GM12878 (cell line): ENCODE measurements at regions not wholly inside any gene's neighbourhood (a gene's known extent, or its start where the extent isn't known, plus 50 kb on each side); places are given as distances from the start of the nearest gene placed in this dataset.

Experiments
- ATAC-seq: fragments of 200-7000 bp; cut with Tn5 transposase; 3 replicates; pipeline ENCODE4 v1.9.1; 2020; ENCODE audit warnings: mild to moderate bottlenecking, moderate library complexity
- BruUV-seq: library from RNA; stranded (reverse); fragments of 400-500 nt; replicated peaks from 2 replicates; lab custom pipeline; 2021; lab: Mats Ljungman, UMichigan
- CTCF ChIA-PET: fragments of 300-600 bp; sonication (Branson Sonifier 250); formaldehyde crosslinking; extraction: SDS; loops from one replicate; lab custom pipeline; 2021; ENCODE audit warnings: inconsistent platforms; lab: Yijun Ruan, JAX
- POLR2A ChIA-PET: fragments of 350-600 bp; formaldehyde crosslinking; extraction: SDS; loops from one replicate; lab custom pipeline; 2021; ENCODE audit warnings: inconsistent platforms; lab: Charles Lee
- RAD21 ChIA-PET: fragments of 300-600 bp; sonication (Branson Sonifier 250); formaldehyde crosslinking; loops from one replicate; lab custom pipeline; 2023; ENCODE audit warnings: antibody characterized with exemption; ENCODE audit not compliant: unreplicated experiment; lab: Charles Lee
- SMC1A ChIA-PET: fragments of 300-600 bp; sonication (Branson Sonifier 250); formaldehyde crosslinking; loops from one replicate; lab custom pipeline; 2023; ENCODE audit not compliant: unreplicated experiment, uncharacterized antibody; lab: Charles Lee
- DNase-seq: peaks from one replicate; pipeline ENCODE4 v3.0.0-alpha.2; 2011; ENCODE audit warnings: low read depth, low spot score
- FAIRE-seq: peaks from 3 replicates; lab custom pipeline; 2011; peaks lifted over from hg19 to GRCh38; lab: Jason Lieb, UNC
- H2AFZ ChIP-seq: 2 replicates; pipeline ENCODE4 v1.6.0; 2011; ENCODE audit warnings: low read depth, low read length, control low read depth; ENCODE audit not compliant: control insufficient read depth
- H3K27ac ChIP-seq: 2 replicates; pipeline ENCODE4 v1.5.1; 2011; ENCODE audit warnings: control low read depth; ENCODE audit not compliant: control insufficient read depth, insufficient read depth
- H3K27me3 ChIP-seq, 2 experiments: replicated peaks in 1 of 2; 2 replicates each; pipeline versions ENCODE4 v1.6.0 to v1.6.1; 2011; ENCODE audit warnings: low read length in 1 of 2; ENCODE audit not compliant: control insufficient read depth in 2 of 2, insufficient read depth in 2 of 2
- H3K36me3 ChIP-seq, 2 experiments: 2 replicates each; pipeline ENCODE4 v1.5.1; 2011; ENCODE audit warnings: low read length in 1 of 2; ENCODE audit not compliant: control insufficient read depth in 2 of 2, insufficient read depth in 2 of 2
- H3K4me1 ChIP-seq: 2 replicates; pipeline ENCODE4 v1.6.1; 2011; ENCODE audit warnings: mild to moderate bottlenecking, low read length, moderate library complexity, mixed read lengths; ENCODE audit not compliant: control insufficient read depth, insufficient read depth
- H3K4me2 ChIP-seq: 2 replicates; pipeline ENCODE4 v1.6.0; 2011; ENCODE audit warnings: control low read depth; ENCODE audit not compliant: control insufficient read depth, insufficient read depth
- H3K4me3 ChIP-seq: fragments of 200-600 bp; sonication (generic); 2 replicates; pipeline ENCODE4 v1.5.1; 2016
- H3K79me2 ChIP-seq: 2 replicates; pipeline ENCODE4 v1.6.0; 2011; ENCODE audit warnings: low read length; ENCODE audit not compliant: control insufficient read depth, insufficient read depth
- H3K9ac ChIP-seq: 2 replicates; pipeline ENCODE4 v1.8.0; 2011; ENCODE audit warnings: low read length, control low read depth, mixed read lengths; ENCODE audit not compliant: control insufficient read depth, insufficient read depth
- H3K9me3 ChIP-seq: replicated peaks from 3 replicates; pipeline ENCODE4 v1.5.1; 2011; ENCODE audit warnings: mild to moderate bottlenecking, low read length; ENCODE audit not compliant: control insufficient read depth, insufficient read depth
- H4K20me1 ChIP-seq: 2 replicates; pipeline ENCODE4 v1.6.0; 2011; ENCODE audit not compliant: control insufficient read depth, insufficient read depth
- BHLHE40 ChIP-seq, 2 experiments: fragments of 450-650 bp in 1 of 2; IDR thresholded peaks; 2 replicates each; pipeline ENCODE4 v1.6.1; 2011 to 2017; ENCODE audit warnings: low read depth in 2 of 2, borderline replicate concordance in 1 of 2, improper control_type of control experiment in 1 of 2, low read length in 1 of 2, mild to moderate bottlenecking in 1 of 2
- CHD1 ChIP-seq: IDR thresholded peaks from 2 replicates; pipeline ENCODE4 v1.6.1; 2012; ENCODE audit warnings: low read depth, low read length, improper control_type of control experiment
- NFXL1 ChIP-seq: fragments of 450-650 bp; IDR thresholded peaks from 2 replicates; pipeline ENCODE4 v1.6.1; 2017; ENCODE audit warnings: antibody characterized with exemption, mild to moderate bottlenecking, borderline replicate concordance
- RAD51 ChIP-seq: fragments of 450-650 bp; IDR thresholded peaks from 2 replicates; pipeline ENCODE4 v1.6.1; 2016; ENCODE audit warnings: moderate library complexity, mild to moderate bottlenecking, inconsistent platforms
- TCF12 ChIP-seq: IDR thresholded peaks from 2 replicates; pipeline ENCODE4 v1.6.1; 2011; ENCODE audit warnings: low read depth, mild to moderate bottlenecking, low read length
- ZNF384 ChIP-seq: IDR thresholded peaks from 2 replicates; pipeline ENCODE4 v1.6.1; 2012; ENCODE audit warnings: low read depth, mild to moderate bottlenecking, low read length, improper control_type of control experiment, borderline replicate concordance
- WGBS: methylation state at CpG from one replicate; pipeline ENCODE4 v1.1.6; 2016; ENCODE audit warnings: low lambda C conversion rate; ENCODE audit not compliant: insufficient replicate concordance, insufficient coverage; ENCODE audit errors: missing lambda C conversion rate; 5-methylcytosine and 5-hydroxymethylcytosine counted together
- in situ Hi-C: fragments of 300-500 bp; cut with MboI; formaldehyde crosslinking; loops from 9 replicates; pipeline ENCODE4 v1.14.3; 2018; ENCODE audit warnings: mixed read lengths
- intact Hi-C: fragments of 100-400 bp; cut with micrococcal nuclease; formaldehyde crosslinking; loops from one replicate; pipeline ENCODE4 v1.14.2; 2022; ENCODE audit not compliant: unreplicated experiment
- TF ChIP-seq, protein P1 (sequence below): fragments of 450-650 bp; IDR thresholded peaks from 2 replicates; pipeline ENCODE4 v1.6.1; 2018; ENCODE audit warnings: borderline replicate concordance, mild to moderate bottlenecking; ENCODE audit not compliant: partially characterized antibody
- TF ChIP-seq, protein P2 (sequence below): fragments of 450-650 bp; IDR thresholded peaks from 2 replicates; pipeline ENCODE4 v1.6.1; 2017; ENCODE audit warnings: mild to moderate bottlenecking, low read depth, inconsistent platforms; ENCODE audit not compliant: poor library complexity, severe bottlenecking
- TF ChIP-seq, protein P3 (sequence below): fragments of 450-650 bp; IDR thresholded peaks from 2 replicates; pipeline ENCODE4 v1.6.1; 2017; ENCODE audit warnings: antibody characterized with exemption, mild to moderate bottlenecking, moderate library complexity

DNA sequence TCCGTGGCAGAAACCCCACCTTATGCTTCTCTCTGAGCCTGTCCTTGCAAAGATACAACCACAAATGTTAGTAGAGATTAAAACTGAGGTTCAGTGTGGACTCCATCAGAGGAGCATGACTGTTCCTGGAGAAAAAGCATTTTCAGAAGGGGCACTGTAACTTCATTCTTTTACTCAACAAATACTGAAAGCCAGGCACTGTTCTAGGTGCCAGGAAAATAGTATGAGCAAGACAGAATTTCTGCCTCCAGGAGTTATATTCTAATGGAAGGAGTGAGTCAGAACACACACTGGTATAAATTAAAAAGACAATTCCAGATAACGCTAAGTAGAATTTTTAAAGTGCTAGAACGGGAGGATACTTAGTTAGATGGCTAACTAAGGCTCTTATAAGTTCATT is 251.4 kb upstream of the GAS1 start:
- Histone ChIP-seq H3K36me3 (no peaks in the 10 kb centered on the region), H3K27me3 (0 out of 4 replicates have a peak, but pooled peaks cover 0 to 3% of the 10 kb centered on the region in 2 experiments), H3K9me3 (no peaks in the 10 kb centered on the region), H2AFZ (no peak overlapping the region), H3K4me3 (no peak overlapping the region), H3K4me1 (no peaks in the 10 kb centered on the region), H3K9ac (no peak overlapping the region), H3K79me2 (no peaks in the 10 kb centered on the region), H4K20me1 (no peaks in the 10 kb centered on the region), H3K4me2 (no peak overlapping the region)
- WGBS: 0% methylated on average over 3 of the region's 3 CpGs
- intact Hi-C loops: no loop called here
- ChIA-PET SMC1A (no interaction called here), CTCF (no interaction called here), RAD21 (no interaction called here)
- BruUV-seq: no TSS peak
- ATAC-seq (no peak), FAIRE-seq (no peak), DNase-seq (no peak)
- in situ Hi-C loops: no loop called here
- TF ChIP-seq NFXL1: no peak
- TF ChIP-seq RAD51: no peak
- TF ChIP-seq, protein P1, sequence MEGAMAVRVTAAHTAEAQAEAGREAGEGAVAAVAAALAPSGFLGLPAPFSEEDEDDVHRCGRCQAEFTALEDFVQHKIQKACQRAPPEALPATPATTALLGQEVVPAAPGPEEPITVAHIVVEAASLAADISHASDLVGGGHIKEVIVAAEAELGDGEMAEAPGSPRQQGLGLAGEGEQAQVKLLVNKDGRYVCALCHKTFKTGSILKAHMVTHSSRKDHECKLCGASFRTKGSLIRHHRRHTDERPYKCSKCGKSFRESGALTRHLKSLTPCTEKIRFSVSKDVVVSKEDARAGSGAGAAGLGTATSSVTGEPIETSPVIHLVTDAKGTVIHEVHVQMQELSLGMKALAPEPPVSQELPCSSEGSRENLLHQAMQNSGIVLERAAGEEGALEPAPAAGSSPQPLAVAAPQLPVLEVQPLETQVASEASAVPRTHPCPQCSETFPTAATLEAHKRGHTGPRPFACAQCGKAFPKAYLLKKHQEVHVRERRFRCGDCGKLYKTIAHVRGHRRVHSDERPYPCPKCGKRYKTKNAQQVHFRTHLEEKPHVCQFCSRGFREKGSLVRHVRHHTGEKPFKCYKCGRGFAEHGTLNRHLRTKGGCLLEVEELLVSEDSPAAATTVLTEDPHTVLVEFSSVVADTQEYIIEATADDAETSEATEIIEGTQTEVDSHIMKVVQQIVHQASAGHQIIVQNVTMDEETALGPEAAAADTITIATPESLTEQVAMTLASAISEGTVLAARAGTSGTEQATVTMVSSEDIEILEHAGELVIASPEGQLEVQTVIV: no peak
- no peak for TF ChIP-seq BHLHE40 (IDR thresholded peaks at IDR 0.05; ENCODE audit: borderline replicate concordance in 1 of 2, low read depth in 2 of 2, low read length in 1 of 2)
- TF ChIP-seq, all 136 proteins: peak for 0
- POLR2A ChIA-PET: no interaction called here
- no peak overlapping the region for H3K27ac ChIP-seq

DNA sequence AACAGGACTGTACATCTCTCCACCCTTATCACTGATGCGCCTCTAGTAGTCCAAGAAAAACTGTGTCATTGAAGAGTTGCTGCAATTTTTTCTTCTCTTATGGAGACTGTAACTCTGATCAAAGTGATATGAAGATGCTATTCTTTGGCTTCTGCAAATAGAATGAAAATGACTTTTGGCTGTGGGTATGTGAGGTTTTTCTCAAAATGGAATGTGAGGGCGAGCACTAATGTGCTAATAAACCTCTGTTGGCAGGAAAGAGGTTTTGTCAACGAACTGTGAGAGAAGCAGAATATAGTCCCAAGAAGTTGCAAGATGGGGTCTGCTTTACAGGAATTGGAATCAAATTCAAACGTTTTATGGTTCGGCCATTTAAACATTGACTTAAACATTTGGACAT is 252.0 kb upstream of the GAS1 start:
- ATAC-seq: no peak
- BruUV-seq: no TSS peak
- no peak for FAIRE-seq
- no peak overlapping the region for H3K9ac ChIP-seq
- H3K4me2 ChIP-seq: no peak overlapping the region
- SMC1A ChIA-PET: no interaction called here
- CTCF ChIA-PET: no interaction called here
- H3K9me3 ChIP-seq: no peaks in the 10 kb centered on the region
- 14% methylated on average over 5 of the region's 5 CpGs for WGBS
- no peaks in the 10 kb centered on the region for H4K20me1 ChIP-seq
- in situ Hi-C loops (no loop called here), intact Hi-C loops (no loop called here)
- RAD21 ChIA-PET: no interaction called here
- H2AFZ ChIP-seq: no peak overlapping the region
- POLR2A ChIA-PET: no interaction called here
- no peaks in the 10 kb centered on the region for H3K79me2 ChIP-seq
- H3K4me3 ChIP-seq: no peak overlapping the region
- 0 out of 4 replicates have a peak, but pooled peaks cover 0 to 3% of the 10 kb centered on the region in 2 experiments for H3K27me3 ChIP-seq
- DNase-seq: no peak
- H3K4me1 ChIP-seq: no peaks in the 10 kb centered on the region
- H3K36me3 ChIP-seq: no peaks in the 10 kb centered on the region
- H3K27ac ChIP-seq: no peak overlapping the region
- TF ChIP-seq, protein P2, sequence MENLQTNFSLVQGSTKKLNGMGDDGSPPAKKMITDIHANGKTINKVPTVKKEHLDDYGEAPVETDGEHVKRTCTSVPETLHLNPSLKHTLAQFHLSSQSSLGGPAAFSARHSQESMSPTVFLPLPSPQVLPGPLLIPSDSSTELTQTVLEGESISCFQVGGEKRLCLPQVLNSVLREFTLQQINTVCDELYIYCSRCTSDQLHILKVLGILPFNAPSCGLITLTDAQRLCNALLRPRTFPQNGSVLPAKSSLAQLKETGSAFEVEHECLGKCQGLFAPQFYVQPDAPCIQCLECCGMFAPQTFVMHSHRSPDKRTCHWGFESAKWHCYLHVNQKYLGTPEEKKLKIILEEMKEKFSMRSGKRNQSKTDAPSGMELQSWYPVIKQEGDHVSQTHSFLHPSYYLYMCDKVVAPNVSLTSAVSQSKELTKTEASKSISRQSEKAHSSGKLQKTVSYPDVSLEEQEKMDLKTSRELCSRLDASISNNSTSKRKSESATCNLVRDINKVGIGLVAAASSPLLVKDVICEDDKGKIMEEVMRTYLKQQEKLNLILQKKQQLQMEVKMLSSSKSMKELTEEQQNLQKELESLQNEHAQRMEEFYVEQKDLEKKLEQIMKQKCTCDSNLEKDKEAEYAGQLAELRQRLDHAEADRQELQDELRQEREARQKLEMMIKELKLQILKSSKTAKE: no peak
- TF ChIP-seq RAD51 (no peak), CHD1 (no peak), TCF12 (no peak), ZNF384 (no peak)
- TF ChIP-seq, protein P3, sequence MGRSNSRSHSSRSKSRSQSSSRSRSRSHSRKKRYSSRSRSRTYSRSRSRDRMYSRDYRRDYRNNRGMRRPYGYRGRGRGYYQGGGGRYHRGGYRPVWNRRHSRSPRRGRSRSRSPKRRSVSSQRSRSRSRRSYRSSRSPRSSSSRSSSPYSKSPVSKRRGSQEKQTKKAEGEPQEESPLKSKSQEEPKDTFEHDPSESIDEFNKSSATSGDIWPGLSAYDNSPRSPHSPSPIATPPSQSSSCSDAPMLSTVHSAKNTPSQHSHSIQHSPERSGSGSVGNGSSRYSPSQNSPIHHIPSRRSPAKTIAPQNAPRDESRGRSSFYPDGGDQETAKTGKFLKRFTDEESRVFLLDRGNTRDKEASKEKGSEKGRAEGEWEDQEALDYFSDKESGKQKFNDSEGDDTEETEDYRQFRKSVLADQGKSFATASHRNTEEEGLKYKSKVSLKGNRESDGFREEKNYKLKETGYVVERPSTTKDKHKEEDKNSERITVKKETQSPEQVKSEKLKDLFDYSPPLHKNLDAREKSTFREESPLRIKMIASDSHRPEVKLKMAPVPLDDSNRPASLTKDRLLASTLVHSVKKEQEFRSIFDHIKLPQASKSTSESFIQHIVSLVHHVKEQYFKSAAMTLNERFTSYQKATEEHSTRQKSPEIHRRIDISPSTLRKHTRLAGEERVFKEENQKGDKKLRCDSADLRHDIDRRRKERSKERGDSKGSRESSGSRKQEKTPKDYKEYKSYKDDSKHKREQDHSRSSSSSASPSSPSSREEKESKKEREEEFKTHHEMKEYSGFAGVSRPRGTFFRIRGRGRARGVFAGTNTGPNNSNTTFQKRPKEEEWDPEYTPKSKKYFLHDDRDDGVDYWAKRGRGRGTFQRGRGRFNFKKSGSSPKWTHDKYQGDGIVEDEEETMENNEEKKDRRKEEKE: no peak
